ENCODE measurements at regions not wholly inside any gene's neighbourhood (a gene's known extent, or its start where the extent isn't known, plus 50 kb on each side); places are given as distances from the start of the nearest gene placed in this dataset.
A peak's percentile ranks its signal among the peaks of the same experiment; 100 is the strongest.

DNA sequence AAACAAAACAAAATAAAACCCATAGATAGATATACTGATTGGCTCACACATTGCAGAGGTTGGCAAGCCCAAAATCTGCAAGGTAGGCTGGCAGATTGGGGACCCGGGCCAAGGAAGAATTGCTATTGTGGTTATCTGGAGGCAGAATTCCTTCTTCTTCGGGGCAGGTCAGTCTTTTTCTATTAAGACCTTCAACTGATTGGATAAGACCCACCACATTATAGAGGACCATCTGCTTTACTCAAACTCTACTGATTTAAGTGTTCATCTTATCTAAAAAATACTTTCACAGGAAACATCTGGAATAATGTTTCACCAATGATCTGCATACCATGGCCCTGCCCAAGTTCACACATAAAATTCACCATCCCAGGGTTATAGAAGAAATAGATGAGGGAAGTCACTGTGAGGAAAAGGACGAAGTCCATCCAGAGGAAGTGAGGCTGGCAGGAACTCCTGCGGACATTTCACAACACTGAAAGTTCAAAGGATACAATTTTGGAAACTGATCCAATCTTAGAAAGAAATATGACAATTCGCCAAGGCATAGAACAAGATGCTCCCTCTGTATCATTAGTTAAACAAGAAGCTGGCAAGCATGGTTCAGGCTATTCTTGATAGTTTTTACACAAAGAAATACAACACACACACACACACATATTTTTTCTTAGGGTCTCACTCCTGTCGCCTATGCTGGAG is 127.6 kb upstream of the MED13L start:
- DNase-seq = no peak

GRCh38 chr12:116406529-116406928 is 129.0 kb upstream of the MED13L start:
- peak; percentile 62 for DNase-seq

GRCh38 chr12:116408489-116409250 is 131.2 kb upstream of the MED13L start:
- no peak for DNase-seq

- DNase-seq = no peak
Measured at GRCh38 chr12:116411977-116412376, 134.5 kb upstream of the MED13L start.

DNA sequence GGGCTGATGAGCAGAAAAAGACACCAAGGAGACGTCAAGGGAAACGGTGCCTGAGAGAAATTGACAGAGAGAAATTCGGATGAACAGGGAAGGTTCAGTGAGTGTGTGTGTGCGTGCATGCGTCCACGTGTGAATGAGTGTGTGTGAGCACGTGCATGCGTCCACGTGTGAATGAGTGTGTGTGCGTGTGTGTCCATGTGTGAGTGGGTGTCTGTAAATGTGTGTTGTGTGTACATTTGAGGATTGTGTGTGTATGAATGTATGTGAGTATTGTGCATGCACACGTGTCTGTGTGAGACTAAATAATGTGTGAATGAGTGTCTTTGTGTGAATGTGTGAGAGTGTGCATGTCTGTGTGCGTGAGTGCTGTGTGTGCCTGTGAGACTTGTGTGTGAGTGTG is 137.4 kb upstream of the MED13L start:
- DNase-seq = no peak

- no peak for DNase-seq
Measured at GRCh38 chr12:116415408-116416108, 138.1 kb upstream of the MED13L start.

DNA sequence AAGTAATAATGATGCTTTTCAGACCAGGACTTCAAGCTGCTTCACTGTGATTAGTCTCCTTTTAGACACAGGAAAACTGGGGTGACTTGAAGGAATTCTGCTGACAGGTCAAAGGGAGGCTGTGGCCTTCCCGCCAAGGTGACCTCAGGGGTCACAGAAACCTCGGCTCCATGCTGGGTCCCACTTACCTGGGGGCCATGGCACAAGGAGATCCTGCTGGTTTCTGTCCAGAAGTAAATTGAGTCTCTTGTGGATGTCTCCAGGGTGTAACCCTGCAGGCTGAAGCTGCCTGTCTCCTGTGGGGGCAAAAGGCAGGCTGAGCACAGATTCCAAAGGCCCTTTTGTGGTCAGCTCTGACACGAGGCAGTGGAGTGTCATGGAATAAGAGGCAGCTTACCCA is 138.7 kb upstream of the MED13L start:
- no peak for DNase-seq

DNA sequence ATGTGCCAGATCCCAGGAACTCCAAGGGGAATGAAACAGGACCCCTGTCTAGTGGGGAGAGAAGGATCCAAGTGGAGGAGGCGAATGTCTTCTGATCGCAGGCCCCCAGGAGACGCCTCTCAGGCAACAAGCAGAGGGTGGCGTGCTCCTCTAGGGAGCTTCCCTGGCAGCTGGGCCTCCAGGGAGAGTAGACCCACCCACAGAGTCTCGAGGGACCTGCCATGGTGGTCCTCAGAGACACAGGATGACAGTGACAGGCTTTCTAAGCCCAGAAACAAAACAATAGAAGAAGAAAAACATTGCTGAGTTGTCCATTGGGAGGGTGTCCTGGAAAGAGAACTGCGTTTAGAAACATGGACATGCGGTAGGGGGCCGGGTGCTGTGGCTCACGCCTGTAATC is 140.6 kb upstream of the MAP1LC3B2 start:
- no peak for DNase-seq

DNA sequence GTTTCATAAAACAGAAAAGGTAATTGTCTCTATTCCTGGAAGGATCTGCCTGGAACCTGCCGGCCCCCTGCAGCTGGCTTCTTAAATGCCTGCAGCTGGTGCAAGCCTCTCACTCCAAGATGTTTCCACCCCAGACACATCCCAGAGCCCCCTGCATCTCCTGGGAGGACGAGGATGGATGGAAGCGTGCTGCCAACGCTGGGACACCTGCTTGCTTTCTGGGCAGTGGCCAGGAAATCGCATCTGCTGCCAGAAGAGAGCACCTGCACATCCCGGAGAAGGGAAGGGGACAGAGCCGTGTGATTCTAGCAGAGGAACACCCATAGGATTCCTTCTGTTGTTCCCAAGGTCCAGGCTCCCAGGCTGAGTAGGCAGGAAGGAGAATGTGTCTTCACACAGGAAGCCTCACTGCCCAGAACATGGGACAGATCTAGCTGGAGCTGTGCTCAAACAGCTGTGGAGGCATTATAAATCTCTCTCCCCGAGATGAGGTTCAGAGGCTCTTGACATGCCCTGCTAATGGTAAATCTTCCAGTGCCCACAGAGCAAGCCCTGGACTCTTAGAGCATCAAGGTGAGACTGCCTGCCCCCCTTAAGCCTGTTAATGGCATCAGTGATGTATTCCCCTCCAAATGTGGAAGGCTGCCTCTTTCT is 138.8 kb upstream of the MAP1LC3B2 start:
- DNase-seq = peak; percentile 72

DNA sequence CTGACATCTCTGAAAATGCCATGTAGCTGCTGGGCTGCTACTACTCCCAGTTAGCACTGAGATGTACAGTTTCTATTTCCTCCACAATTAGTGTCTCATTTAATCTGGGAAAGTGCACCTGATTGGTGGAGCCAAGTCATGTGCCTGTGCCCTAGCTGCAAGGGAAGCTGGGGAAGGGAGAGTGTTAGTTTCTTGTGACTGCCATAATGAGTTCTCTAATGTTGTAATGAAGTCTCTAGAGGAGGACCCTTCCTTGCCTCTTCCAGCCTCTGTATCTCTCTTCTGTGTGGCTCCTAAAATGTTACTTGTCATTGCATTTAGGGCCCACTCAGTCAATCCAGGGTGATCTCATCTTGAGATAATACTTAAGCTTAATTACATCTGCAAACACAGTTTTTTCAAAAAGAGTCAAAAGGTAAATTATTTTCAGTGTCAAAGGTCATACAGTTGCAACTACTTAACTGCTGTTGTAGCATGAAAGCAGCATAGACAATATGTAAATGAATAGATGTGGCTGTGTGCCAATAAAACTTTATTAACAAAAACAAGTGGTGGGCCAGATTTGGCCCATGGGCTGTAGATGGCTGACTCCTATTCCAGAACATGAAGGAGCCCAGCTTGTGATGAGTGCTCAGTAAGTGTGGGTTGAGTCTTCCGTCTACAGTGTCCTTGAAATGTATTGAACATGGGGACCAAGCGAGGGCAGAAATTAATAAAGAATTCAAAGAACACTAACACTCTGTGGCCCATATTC is 137.2 kb upstream of the MAP1LC3B2 start:
- DNase-seq = no peak

- no peak for DNase-seq
Measured at GRCh38 chr12:116423094-116423493, 136.1 kb upstream of the MAP1LC3B2 start.

GRCh38 chr12:116425256-116426193 is 133.7 kb upstream of the MAP1LC3B2 start:
- DNase-seq = no peak

DNA sequence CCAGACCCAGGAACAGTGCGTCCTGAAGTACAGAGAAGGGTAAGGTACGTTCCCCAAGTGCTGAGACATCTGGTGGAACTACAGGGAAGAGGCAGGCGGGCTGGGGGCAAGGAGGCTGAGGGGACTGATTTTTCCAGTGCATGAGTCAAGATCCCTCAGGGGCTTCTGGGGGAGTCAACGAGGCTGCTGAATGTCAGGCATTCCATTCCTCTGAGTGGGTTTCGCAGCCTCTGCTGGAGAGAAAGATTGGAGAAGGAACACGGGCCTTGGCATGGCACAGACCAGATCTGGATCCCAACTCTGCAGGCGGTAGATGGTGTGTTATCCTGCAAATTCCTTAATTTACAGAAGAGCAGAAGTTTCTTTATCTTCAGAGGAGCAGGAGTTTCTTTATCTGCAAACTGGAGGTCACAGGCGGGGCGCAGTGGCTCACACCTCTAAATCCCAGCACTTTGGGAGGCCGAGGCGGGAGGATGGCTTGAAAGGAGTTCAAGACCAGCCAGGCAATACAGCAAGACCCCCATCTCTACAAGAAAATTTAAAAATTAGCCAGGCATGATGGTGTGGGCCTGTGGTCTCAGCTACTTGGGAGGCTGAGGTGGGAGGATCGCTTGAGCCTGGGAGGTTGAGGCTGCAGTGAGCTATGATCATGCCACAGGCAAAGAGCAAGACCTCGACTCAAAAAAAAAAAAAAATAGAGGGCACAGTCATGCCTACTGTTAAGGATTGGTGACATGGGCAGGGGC is 132.6 kb upstream of the MAP1LC3B2 start:
- no peak for DNase-seq

DNA sequence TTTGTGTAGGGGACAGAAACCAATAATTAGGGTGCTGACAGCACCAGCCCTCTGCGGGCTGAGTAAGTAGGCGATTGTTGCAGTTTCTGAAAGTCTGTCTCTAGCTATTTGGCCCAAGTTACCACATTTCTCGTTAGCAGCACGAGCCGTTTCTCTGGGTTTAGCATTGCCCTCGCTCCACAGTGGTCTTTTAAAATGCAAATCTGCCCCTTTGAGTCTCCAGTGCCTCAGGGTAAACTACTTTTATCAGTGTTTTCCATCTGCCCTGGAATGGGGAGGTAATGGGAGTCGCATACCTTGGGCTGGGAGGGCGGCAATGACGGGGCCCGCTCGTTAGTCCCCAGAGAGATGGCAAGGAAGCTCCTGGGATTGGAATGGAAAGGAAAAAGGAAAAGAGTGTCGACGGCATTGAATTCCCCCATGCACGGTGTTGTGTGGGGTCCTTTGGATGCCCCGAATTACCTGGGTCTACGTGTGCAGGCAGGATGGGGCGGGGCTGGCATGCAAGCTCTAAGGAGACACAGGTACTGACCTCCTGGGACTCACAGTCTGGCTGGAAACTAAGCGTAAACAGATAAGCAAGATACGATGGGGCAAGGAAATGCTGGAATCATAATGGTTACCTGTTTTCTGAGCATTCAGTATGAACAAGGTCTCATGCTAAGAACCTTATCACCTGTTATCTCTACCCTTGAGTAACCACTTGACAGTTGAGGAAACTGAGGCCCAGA is 131.8 kb upstream of the MAP1LC3B2 start:
- no peak for DNase-seq

GRCh38 chr12:116429826-116430360 is 129.3 kb upstream of the MAP1LC3B2 start:
- DNase-seq = no peak

DNA sequence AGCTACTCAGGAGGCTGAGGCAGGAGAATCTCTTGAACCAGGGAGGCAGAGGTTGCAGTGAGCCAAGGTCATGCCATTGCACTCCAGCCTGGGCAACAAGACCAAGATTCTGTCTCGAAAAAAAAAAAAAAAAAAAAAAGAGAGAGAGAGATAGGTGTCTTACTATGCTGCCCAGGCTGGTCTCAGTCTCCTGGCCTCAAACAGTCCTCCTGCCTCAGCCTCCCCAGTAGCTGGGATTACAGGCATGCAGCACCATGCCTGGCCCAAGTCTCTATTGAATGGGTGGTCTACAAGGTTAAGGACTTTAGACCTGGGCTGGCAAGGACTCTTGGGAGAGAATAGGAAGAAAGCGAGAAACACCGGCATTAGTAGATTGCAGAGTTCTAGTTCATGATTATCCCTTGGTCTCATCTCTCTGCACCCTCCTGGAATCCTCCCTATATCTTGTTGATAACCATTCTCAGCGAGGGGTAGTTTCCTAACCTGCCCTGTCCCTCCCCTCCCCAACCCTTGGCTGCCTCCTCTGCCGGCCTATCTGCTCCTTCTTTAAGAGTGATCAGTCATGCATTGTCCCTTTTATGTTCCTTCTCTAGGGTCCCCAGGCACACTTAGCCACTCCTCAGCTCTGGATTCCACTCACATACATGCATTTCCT is 128.1 kb upstream of the MAP1LC3B2 start:
- no peak for DNase-seq

- DNase-seq = no peak
Measured at GRCh38 chr12:116431677-116432300, 127.4 kb upstream of the MAP1LC3B2 start.

DNA sequence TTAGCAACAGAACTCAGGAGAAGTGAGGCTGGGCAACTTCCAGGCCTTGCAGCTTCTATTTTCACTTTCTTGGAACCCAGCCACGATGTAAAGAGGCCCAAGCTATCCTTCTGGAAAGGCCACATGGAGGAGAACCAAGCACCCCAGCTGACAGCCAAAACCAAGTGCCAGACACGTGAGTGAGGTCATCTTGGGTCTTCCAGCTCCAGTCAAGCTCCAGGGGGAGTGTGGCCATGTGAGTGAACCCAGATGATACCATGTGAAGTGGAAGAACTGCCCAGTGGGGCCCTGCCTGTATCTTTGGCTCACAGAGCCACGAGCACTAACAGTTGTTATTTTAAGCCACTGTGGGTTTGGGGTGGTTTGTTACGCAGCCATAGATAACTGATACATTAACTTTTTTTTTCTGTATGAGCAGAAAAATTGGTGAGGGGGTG is 126.8 kb upstream of the MAP1LC3B2 start:
- no peak for DNase-seq

DNA sequence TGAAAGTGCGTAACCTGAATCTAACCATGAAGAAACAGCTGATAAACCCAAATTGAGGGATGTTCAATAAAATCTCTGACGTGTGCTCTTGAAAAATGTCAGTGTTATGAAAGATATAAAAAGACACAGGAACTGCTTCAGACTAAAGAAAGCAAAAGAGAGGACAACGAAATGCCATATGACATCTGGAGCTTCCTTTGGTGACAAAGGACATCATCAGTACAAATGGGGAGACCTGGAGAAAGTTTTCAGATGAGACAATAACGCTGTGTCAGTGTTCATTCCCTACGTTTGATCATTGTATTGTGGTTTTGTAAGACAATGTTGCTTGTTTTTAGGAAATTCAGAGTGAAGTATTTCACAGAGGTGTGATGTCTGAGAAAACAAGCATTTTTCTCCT is 125.9 kb upstream of the MAP1LC3B2 start:
- DNase-seq = no peak

Data from DMS79 treated with DMSO at 0.1 percent for 48 hours (cell line).